Right ventricle myocardium superior (tissue), 1 donor: ENCODE measurements at regions not wholly inside any gene's neighbourhood (a gene's known extent, or its start where the extent isn't known, plus 50 kb on each side); places are given as distances from the start of the nearest gene placed in this dataset.

Experiments used
- ATAC-seq: fragments of 200-7000 bp; cut with Tn5 transposase; one replicate; pipeline ENCODE4 v1.9.1; 2020; ENCODE audit warnings: mild to moderate bottlenecking; ENCODE audit not compliant: poor library complexity
- DNase-seq: peaks from one replicate; pipeline ENCODE4 v3.0.0-alpha.2; 2020
- intact Hi-C: fragments of 100-400 bp; cut with DNase I; formaldehyde crosslinking; loops from one replicate; pipeline ENCODE4 v1.11.2; 2022
- donor health status: DM: no; HTN: yes; CAD: no; lungs with severe emphysema.

GRCh38 chr5:1681955-1682354 lies 117.7 kb downstream of the MRPL36 start:
- no peak for ATAC-seq
- no peak for DNase-seq
- intact Hi-C loops: no loop called here

GRCh38 chr5:1673042-1673677 lies 126.5 kb downstream of the MRPL36 start:
- DNase-seq (no peak), ATAC-seq (no peak)
- intact Hi-C loops: no loop called here

GRCh38 chr5:1672396-1672795 lies 127.2 kb downstream of the MRPL36 start:
- intact Hi-C loops: no loop called here
- ATAC-seq (no peak), DNase-seq (no peak)

GRCh38 chr5:1671351-1671750 lies 128.3 kb downstream of the MRPL36 start:
- intact Hi-C loops: no loop called here
- no peak for DNase-seq
- ATAC-seq: no peak

- intact Hi-C loops: no loop called here
- no peak for ATAC-seq
- no peak for DNase-seq
Measured at GRCh38 chr5:1670351-1670750, 129.3 kb downstream of the MRPL36 start.

GRCh38 chr5:1669276-1670155 lies 130.1 kb downstream of the MRPL36 start:
- intact Hi-C loops: no loop called here
- DNase-seq (no peak), ATAC-seq (no peak)

GRCh38 chr5:1668141-1668721 lies 131.4 kb downstream of the MRPL36 start:
- DNase-seq (no peak), ATAC-seq (peak; percentile 21)
- intact Hi-C loops: no loop called here

GRCh38 chr5:1667648-1668140 lies 131.9 kb downstream of the MRPL36 start:
- ATAC-seq: peak; percentile 10
- DNase-seq: no peak
- intact Hi-C loops: no loop called here

- intact Hi-C loops: no loop called here
- ATAC-seq (peak; percentile 66), DNase-seq (no peak)
Measured at GRCh38 chr5:1666812-1667588, 132.6 kb downstream of the MRPL36 start.

- intact Hi-C loops: no loop called here
- ATAC-seq (no peak), DNase-seq (peak; percentile 10)
Measured at GRCh38 chr5:1666221-1666620, 133.4 kb downstream of the MRPL36 start.

- intact Hi-C loops: no loop called here
- DNase-seq (no peak), ATAC-seq (no peak)
Measured at GRCh38 chr5:1665803-1666202, 133.8 kb downstream of the MRPL36 start.

- ATAC-seq (no peak), DNase-seq (peak; percentile 6)
- intact Hi-C loops: no loop called here
Measured at GRCh38 chr5:1665231-1665630, 134.4 kb downstream of the MRPL36 start.

- ATAC-seq (no peak), DNase-seq (no peak)
- intact Hi-C loops: no loop called here
Measured at GRCh38 chr5:1663186-1663585, 136.5 kb downstream of the MRPL36 start.

GRCh38 chr5:1662559-1663085 lies 137.0 kb downstream of the MRPL36 start:
- intact Hi-C loops: no loop called here
- DNase-seq: peak; percentile 24
- no peak for ATAC-seq

GRCh38 chr5:1661831-1662558 lies 137.6 kb downstream of the MRPL36 start:
- intact Hi-C loops: no loop called here
- DNase-seq (peak; percentile 24), ATAC-seq (no peak)

- intact Hi-C loops: no loop called here
- ATAC-seq (no peak), DNase-seq (peak; percentile 10)
Measured at GRCh38 chr5:1661311-1661710, 137.6 kb upstream of the LPCAT1 start.

- DNase-seq (peak; percentile 5), ATAC-seq (no peak)
- intact Hi-C loops: no loop called here
Measured at GRCh38 chr5:1660511-1660910, 136.8 kb upstream of the LPCAT1 start.

- ATAC-seq (no peak), DNase-seq (peak; percentile 36)
- intact Hi-C loops: no loop called here
Measured at GRCh38 chr5:1660001-1660400, 136.2 kb upstream of the LPCAT1 start.
